ENCODE measurements at regions not wholly inside any gene's neighbourhood (a gene's known extent, or its start where the extent isn't known, plus 50 kb on each side); places are given as distances from the start of the nearest gene placed in this dataset.

DNA sequence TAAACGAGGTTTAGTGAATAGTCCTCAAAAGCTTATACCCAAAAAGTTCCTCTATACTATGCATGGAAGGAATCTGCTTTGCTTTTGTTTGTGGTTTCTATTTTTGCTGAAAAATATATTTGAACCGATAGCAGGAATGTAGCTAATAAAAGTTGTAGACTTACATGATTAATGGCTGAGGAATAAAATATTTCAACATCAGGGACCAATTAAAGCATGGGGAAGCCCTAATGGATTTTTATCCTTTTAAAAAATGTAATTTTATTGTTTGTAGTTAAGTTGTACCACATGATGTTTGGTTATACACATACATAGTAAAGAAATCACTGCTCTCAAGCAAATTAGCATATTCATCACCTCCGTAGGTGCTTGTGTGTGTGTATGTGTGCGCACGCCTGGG lies 295.3 kb upstream of the CNTN5 start:
- no CpG with 5 or more reads among the region's 5 CpGs for WGBS (ENCODE audit: extremely low coverage, insufficient read length, low lambda C conversion rate)
- Mint-ChIP-seq H3K27me3 (ENCODE audit: low read depth) (no peaks in the 10 kb centered on the region), H3K36me3 (ENCODE audit: insufficient read depth in 1 of 3, low read depth in 3 of 3) (peaks cover 0 to 11% (median 0%) of the 10 kb centered on the region in 3 experiments; a peak in 1 of 7 replicates), H3K4me3 (no peak overlapping the region), H3K27ac (no peak overlapping the region), H3K9me3 (peaks cover 9 to 11% of the 10 kb centered on the region in 2 experiments; a peak in 3 of 5 replicates), H3K4me1 (no peaks in the 10 kb centered on the region)
- no peak overlapping the region for H3K9ac ChIP-seq (ENCODE audit: extremely low read depth, insufficient read length, low read length)
- no peak overlapping the region for H4K8ac ChIP-seq (replicated peaks; ENCODE audit: insufficient read length, low read depth, low read length)
- H2BK12ac ChIP-seq (ENCODE audit: insufficient read length, low read depth, low read length): no peak overlapping the region
- H3K18ac ChIP-seq (ENCODE audit: insufficient read length, low read depth, low read length): no peak overlapping the region
- no peaks in the 10 kb centered on the region for H4K20me1 ChIP-seq (ENCODE audit: control insufficient read depth, insufficient read depth, insufficient read length)
- no peaks in the 10 kb centered on the region for H3K23me2 ChIP-seq (ENCODE audit: insufficient read length, low read depth, low read length, poor library complexity, severe bottlenecking)
- no peaks in the 10 kb centered on the region for H3K79me1 ChIP-seq (ENCODE audit: insufficient read depth, low read depth, low read length, poor library complexity, severe bottlenecking)
- no peak overlapping the region for H2BK120ac ChIP-seq (ENCODE audit: low read depth, low read length, poor library complexity, severe bottlenecking)
- H2AK5ac ChIP-seq (ENCODE audit: insufficient read length, low read length): no peak overlapping the region
- no peak overlapping the region for H3K56ac ChIP-seq (ENCODE audit: insufficient read length, low read depth, low read length)
- H3K4ac ChIP-seq (ENCODE audit: low read depth, low read length): no peak overlapping the region
- H3K79me2 ChIP-seq (ENCODE audit: insufficient read depth, low read length): no peaks in the 10 kb centered on the region
- H3K27me3 ChIP-seq (ENCODE audit: insufficient read depth, low read length): no peaks in the 10 kb centered on the region
- H2BK15ac ChIP-seq (ENCODE audit: low read depth, low read length): no peak overlapping the region
- no peak overlapping the region for H4K91ac ChIP-seq (ENCODE audit: insufficient read length, low read depth, low read length)
- H3K23ac ChIP-seq (ENCODE audit: insufficient read length, low read depth, low read length): no peak overlapping the region
- no peak for DNase-seq
- no peak overlapping the region for H3K4me2 ChIP-seq (ENCODE audit: insufficient read depth, insufficient read length, low read length)
- H3K27ac ChIP-seq (ENCODE audit: insufficient read length, low read depth, low read length): no peak overlapping the region
- H3K9me3 ChIP-seq (ENCODE audit: control insufficient read depth, low read depth, low read length): no peaks in the 10 kb centered on the region
- H3K4me1 ChIP-seq (ENCODE audit: insufficient read depth, low read length): no peaks in the 10 kb centered on the region
- no peak overlapping the region for H3T11ph ChIP-seq (ENCODE audit: low read length)
- no peak overlapping the region for H2BK5ac ChIP-seq (ENCODE audit: insufficient read length, low read length)
- H2AFZ ChIP-seq (ENCODE audit: low read length): no peak overlapping the region
- no peak overlapping the region for H4K5ac ChIP-seq (ENCODE audit: insufficient read length, low read depth, low read length)
- H2BK20ac ChIP-seq (ENCODE audit: low read depth, low read length, poor library complexity, severe bottlenecking): no peak overlapping the region
- TF ChIP-seq, protein P1, sequence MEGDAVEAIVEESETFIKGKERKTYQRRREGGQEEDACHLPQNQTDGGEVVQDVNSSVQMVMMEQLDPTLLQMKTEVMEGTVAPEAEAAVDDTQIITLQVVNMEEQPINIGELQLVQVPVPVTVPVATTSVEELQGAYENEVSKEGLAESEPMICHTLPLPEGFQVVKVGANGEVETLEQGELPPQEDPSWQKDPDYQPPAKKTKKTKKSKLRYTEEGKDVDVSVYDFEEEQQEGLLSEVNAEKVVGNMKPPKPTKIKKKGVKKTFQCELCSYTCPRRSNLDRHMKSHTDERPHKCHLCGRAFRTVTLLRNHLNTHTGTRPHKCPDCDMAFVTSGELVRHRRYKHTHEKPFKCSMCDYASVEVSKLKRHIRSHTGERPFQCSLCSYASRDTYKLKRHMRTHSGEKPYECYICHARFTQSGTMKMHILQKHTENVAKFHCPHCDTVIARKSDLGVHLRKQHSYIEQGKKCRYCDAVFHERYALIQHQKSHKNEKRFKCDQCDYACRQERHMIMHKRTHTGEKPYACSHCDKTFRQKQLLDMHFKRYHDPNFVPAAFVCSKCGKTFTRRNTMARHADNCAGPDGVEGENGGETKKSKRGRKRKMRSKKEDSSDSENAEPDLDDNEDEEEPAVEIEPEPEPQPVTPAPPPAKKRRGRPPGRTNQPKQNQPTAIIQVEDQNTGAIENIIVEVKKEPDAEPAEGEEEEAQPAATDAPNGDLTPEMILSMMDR (conservative IDR thresholded peaks at IDR 0.05): no peak
- H3K14ac ChIP-seq (ENCODE audit: insufficient read depth, low read length): no peak overlapping the region
